Endothelial cell of umbilical vein (primary cell): ENCODE measurements at regions not wholly inside any gene's neighbourhood (a gene's known extent, or its start where the extent isn't known, plus 50 kb on each side); places are given as distances from the start of the nearest gene placed in this dataset.

Experiments
- BruUV-seq: library from RNA; stranded (reverse); fragments of 400-500 nt; replicated peaks from 2 replicates; lab custom pipeline; 2021; lab: Mats Ljungman, UMichigan
- CTCF ChIA-PET: fragments of 300-600, 350-600 bp; sonication (Branson Sonifier 250); formaldehyde crosslinking; loops from one replicate; lab custom pipeline; 2021; ENCODE audit warnings: antibody characterized with exemption, inconsistent platforms; lab: Charles Lee
- POLR2A ChIA-PET: fragments of 300-600, 350-600 bp; sonication (Branson Sonifier 250); formaldehyde crosslinking; loops from one replicate; lab custom pipeline; 2021; ENCODE audit warnings: antibody characterized with exemption, inconsistent platforms; lab: Charles Lee
- DNase-seq: peaks from one replicate; pipeline ENCODE4 v3.0.0-alpha.2; 2011; ENCODE audit warnings: low read depth, low spot score
- FAIRE-seq: peaks from 2 replicates; lab custom pipeline; 2011; peaks lifted over from hg19 to GRCh38; lab: Jason Lieb, UNC
- H2AFZ ChIP-seq: 2 replicates; pipeline ENCODE4 v1.6.0; 2012; ENCODE audit warnings: low read depth, low read length, control low read depth, inconsistent platforms
- H3K27ac ChIP-seq: 2 replicates; pipeline ENCODE4 v1.5.1; 2011; ENCODE audit warnings: low read depth, mild to moderate bottlenecking, control low read depth, low read length, moderate library complexity; ENCODE audit not compliant: insufficient read depth
- H3K27me3 ChIP-seq, 2 experiments: 2 replicates each; pipeline versions ENCODE4 v1.6.0 to v1.6.1; 2011; ENCODE audit warnings: low read length in 2 of 2, mixed read lengths in 1 of 2; ENCODE audit not compliant: control insufficient read depth in 2 of 2, insufficient read depth in 2 of 2
- H3K36me3 ChIP-seq, 2 experiments: 2 replicates in 1 of 2; 3 replicates in 1 of 2; pipeline ENCODE4 v1.5.1; 2011; ENCODE audit warnings: low read length in 2 of 2, mild to moderate bottlenecking in 1 of 2, moderate library complexity in 1 of 2; ENCODE audit not compliant: control insufficient read depth in 2 of 2, insufficient read depth in 2 of 2; ENCODE audit errors: extremely low read depth in 1 of 2
- H3K4me1 ChIP-seq: 3 replicates; pipeline ENCODE4 v1.5.1; 2011; ENCODE audit warnings: mild to moderate bottlenecking, low read length; ENCODE audit not compliant: control insufficient read depth, insufficient read depth; ENCODE audit errors: extremely low read depth
- H3K4me2 ChIP-seq: 2 replicates; pipeline ENCODE4 v1.6.1; 2011; ENCODE audit warnings: low read length, control low read depth, mixed read lengths; ENCODE audit not compliant: insufficient read depth
- H3K4me3 ChIP-seq, 3 experiments: fragments of 200-600 bp in 1 of 3; sonication (generic), shearing (Covaris generic) in 1 of 3; replicated peaks in 1 of 3; 2 replicates each; pipeline ENCODE4 v1.5.1; 2011 to 2016; ENCODE audit warnings: control low read depth in 3 of 3, low read length in 3 of 3, mild to moderate bottlenecking in 2 of 3, inconsistent platforms in 1 of 3, low read depth in 1 of 3, moderate library complexity in 1 of 3; ENCODE audit not compliant: insufficient read depth in 1 of 3
- H3K79me2 ChIP-seq: 2 replicates; pipeline ENCODE4 v1.6.0; 2012; ENCODE audit warnings: low read length, inconsistent platforms; ENCODE audit not compliant: control insufficient read depth, insufficient read depth
- H3K9ac ChIP-seq: replicated peaks from 2 replicates; pipeline ENCODE3; 2011; ENCODE audit warnings: low read length, control low read depth; ENCODE audit not compliant: insufficient read depth; ENCODE audit errors: extremely low read depth
- H3K9me1 ChIP-seq: replicated peaks from 3 replicates; pipeline ENCODE4 v1.6.0; 2011; ENCODE audit warnings: mild to moderate bottlenecking, low read length; ENCODE audit not compliant: control insufficient read depth, insufficient read depth; ENCODE audit errors: extremely low read depth
- H3K9me3 ChIP-seq: replicated peaks from 2 replicates; pipeline ENCODE4 v1.5.1; 2012; ENCODE audit warnings: low read length, inconsistent platforms; ENCODE audit not compliant: control insufficient read depth, insufficient read depth
- H4K20me1 ChIP-seq: replicated peaks from 2 replicates; pipeline ENCODE3; 2011; ENCODE audit warnings: mild to moderate bottlenecking, low read length; ENCODE audit not compliant: control insufficient read depth, insufficient read depth; ENCODE audit errors: extremely low read depth
- FOS ChIP-seq: IDR thresholded peaks from 2 replicates; pipeline ENCODE4 v1.6.1; 2011; ENCODE audit warnings: mild to moderate bottlenecking, low read length, moderate library complexity, borderline replicate concordance; ENCODE audit not compliant: insufficient read depth
- GATA2 ChIP-seq: IDR thresholded peaks from 2 replicates; pipeline ENCODE4 v1.7.0; 2011; ENCODE audit warnings: low read depth, mild to moderate bottlenecking, moderate library complexity, mixed read lengths, low read length; ENCODE audit not compliant: insufficient read length, insufficient read depth
- JUN ChIP-seq: IDR thresholded peaks from 2 replicates; pipeline ENCODE4 v1.6.1; 2011; ENCODE audit warnings: borderline replicate concordance, low read depth; ENCODE audit not compliant: insufficient read length, insufficient read depth
- MYC ChIP-seq: IDR thresholded peaks from one replicate; pipeline ENCODE4 v1.6.1; 2011; ENCODE audit warnings: mild to moderate bottlenecking, low read depth, low read length
- dilution Hi-C: fragments of 300-500 bp; cut with MboI; formaldehyde crosslinking; loops from one replicate; pipeline ENCODE4 v1.15.0; 2019; ENCODE audit warnings: low sequenced_read_pairs; ENCODE audit not compliant: extremely low pct_ligation_motif_present
- intact Hi-C: fragments of 100-400 bp; cut with micrococcal nuclease; formaldehyde crosslinking; loops from one replicate; pipeline ENCODE4 v1.10.0; 2022
- TF ChIP-seq, protein P1 (sequence below), 2 donors: IDR thresholded peaks; 1 replicate in 1 of 2; 2 replicates in 1 of 2; pipeline ENCODE4 v1.5.1; 2011; ENCODE audit warnings: low read length in 2 of 2, mild to moderate bottlenecking in 2 of 2, moderate library complexity in 2 of 2, control low read depth in 1 of 2, inconsistent platforms in 1 of 2, low read depth in 1 of 2; ENCODE audit not compliant: insufficient read depth in 1 of 2; ENCODE audit errors: extremely low read depth in 1 of 2

DNA sequence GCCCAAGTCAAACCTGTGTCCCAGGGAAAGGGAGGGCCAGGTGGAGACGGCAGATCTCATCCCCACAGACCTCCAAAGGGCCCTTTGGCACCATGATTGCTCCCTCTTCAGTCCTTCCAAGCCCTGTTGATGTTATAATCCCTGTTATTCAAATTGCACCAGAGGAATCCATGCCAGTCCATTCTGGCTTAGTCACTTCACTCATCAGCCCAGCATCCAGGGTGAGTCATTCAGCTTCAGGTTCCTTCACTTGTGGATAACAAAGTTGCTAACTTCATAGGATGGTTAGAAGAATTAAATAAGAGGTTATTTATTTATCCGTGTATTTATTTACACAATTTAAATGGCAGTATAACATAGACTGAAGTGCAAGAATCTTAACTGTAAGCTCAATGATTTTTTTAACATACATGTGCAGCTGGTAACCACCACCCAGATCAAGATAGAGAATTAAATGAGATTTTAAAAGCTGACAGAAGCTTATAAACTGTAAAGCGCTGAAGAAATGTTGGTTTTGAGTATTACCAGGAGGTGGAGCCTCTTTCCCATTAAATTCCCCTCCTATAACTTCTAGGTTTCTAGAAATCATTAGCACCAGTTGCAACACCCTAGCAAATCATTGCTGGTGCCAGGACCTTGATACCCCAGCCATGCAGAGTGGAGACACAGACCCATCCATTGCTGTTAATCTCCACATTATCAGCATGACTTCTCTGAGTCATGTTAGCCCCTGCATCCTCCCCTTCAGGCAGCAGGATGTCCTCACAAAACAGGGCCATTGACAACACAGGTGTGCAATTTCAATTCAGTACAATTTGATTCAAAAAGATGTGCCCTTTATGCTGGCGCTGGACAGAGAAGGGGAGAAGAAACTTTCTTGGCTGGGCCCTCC lies 77.4 kb downstream of the SEC61B start:
- Histone ChIP-seq H3K9ac (no peak overlapping the region), H2AFZ (no peak overlapping the region), H3K79me2 (no peaks in the 10 kb centered on the region), H3K27ac (no peak overlapping the region), H3K9me3 (no peaks in the 10 kb centered on the region), H3K27me3 (peaks cover 0 to 3% of the 10 kb centered on the region in 2 experiments), H4K20me1 (no peaks in the 10 kb centered on the region), H3K4me2 (no peak overlapping the region), H3K9me1 (no peaks in the 10 kb centered on the region), H3K4me1 (peaks cover 3% of the 10 kb centered on the region), H3K36me3 (no peaks in the 10 kb centered on the region), H3K4me3 (no peak overlapping the region)
- intact Hi-C loops, result loop anchor here (1.0 to 2.0 kb wide), 2 partner anchors 41 to 508 kb away; no protein-coding TSS in a partner anchor
- BruUV-seq, result no TSS peak
- peak; percentile 73 for TF ChIP-seq FOS
- TF ChIP-seq GATA2, result no peak
- TF ChIP-seq, protein P1, sequence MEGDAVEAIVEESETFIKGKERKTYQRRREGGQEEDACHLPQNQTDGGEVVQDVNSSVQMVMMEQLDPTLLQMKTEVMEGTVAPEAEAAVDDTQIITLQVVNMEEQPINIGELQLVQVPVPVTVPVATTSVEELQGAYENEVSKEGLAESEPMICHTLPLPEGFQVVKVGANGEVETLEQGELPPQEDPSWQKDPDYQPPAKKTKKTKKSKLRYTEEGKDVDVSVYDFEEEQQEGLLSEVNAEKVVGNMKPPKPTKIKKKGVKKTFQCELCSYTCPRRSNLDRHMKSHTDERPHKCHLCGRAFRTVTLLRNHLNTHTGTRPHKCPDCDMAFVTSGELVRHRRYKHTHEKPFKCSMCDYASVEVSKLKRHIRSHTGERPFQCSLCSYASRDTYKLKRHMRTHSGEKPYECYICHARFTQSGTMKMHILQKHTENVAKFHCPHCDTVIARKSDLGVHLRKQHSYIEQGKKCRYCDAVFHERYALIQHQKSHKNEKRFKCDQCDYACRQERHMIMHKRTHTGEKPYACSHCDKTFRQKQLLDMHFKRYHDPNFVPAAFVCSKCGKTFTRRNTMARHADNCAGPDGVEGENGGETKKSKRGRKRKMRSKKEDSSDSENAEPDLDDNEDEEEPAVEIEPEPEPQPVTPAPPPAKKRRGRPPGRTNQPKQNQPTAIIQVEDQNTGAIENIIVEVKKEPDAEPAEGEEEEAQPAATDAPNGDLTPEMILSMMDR (IDR thresholded peaks at IDR 0.05; ENCODE audit: extremely low read depth in 1 of 2, insufficient read depth in 1 of 2, low read depth in 1 of 2, low read length in 2 of 2), result no peak
- TF ChIP-seq JUN, result peak; percentile 29
- no peak for TF ChIP-seq MYC
- dilution Hi-C loops, result no loop called here
- FAIRE-seq, result peak; percentile 85
- peak; percentile 38 for DNase-seq
- CTCF ChIA-PET, result interaction anchor here (0.6 to 1.9 kb wide), 39 partner anchors 9 to 1025 kb away, joined by 3 to 16 read pairs (median 4); no protein-coding TSS in a partner anchor
- POLR2A ChIA-PET, result no interaction called here
